ENCODE measurements at regions not wholly inside any gene's neighbourhood (a gene's known extent, or its start where the extent isn't known, plus 50 kb on each side); places are given as distances from the start of the nearest gene placed in this dataset.
"Not testable (repeated sequence)": the region's sequence is repeated elsewhere in the genome, so short reads cannot be mapped to it uniquely, and the experiment has no call there.

DNA sequence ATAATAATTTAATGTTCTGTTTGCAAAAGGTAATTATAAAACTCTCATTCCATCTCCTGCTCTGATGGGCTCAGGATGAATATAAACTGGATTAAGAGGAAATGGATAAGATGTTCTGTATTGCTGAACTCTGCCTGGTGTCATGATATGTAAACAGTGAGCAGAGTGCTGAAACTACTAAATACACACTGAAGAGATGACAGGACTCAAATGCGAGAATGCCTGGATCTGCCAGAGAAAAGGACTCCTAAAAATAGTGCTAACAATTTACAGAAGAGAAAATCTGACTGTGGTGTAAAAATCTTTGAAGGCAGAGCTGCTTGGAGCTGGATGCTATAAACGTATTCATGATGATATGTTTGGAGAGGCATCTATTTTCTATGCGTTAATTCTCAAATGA is 303.2 kb downstream of the RWDD3 start:
- H3K27me3 ChIP-seq (ENCODE audit: control insufficient read depth in 1 of 2, insufficient read depth in 2 of 2, low read length in 2 of 2) = no peaks in the 10 kb centered on the region
- in situ Hi-C loops (cut with HindIII; ENCODE audit: extremely low pct_ligation_motif_present, low pct_unique_long_range_greater_than_20kb) = no loop called here
- no TSS peak for BruUV-seq (replicated peaks)
- no peaks in the 10 kb centered on the region for H3K36me3 ChIP-seq (replicated peaks in 1 of 2; ENCODE audit: control insufficient read depth in 1 of 2, insufficient read depth in 2 of 2, low read length in 2 of 2)
- TF ChIP-seq DNMT3B (CRISPR knock-in tag; conservative IDR thresholded peaks at IDR 0.05) (no peak), ZNF383 (CRISPR knock-in tag; IDR thresholded peaks at IDR 0.05; ENCODE audit: borderline replicate concordance) (no peak), MTF2 (CRISPR knock-in tag; IDR thresholded peaks at IDR 0.05; ENCODE audit: borderline replicate concordance) (no peak), ZSCAN29 (CRISPR knock-in tag; conservative IDR thresholded peaks at IDR 0.05) (no peak), RFXANK (CRISPR knock-in tag; IDR thresholded peaks at IDR 0.05) (no peak), HNF4A (CRISPR knock-in tag; IDR thresholded peaks at IDR 0.05) (no peak), ZNF619 (CRISPR knock-in tag; IDR thresholded peaks at IDR 0.05) (no peak), ZNF616 (CRISPR knock-in tag; IDR thresholded peaks at IDR 0.05; ENCODE audit: low read depth) (no peak), CCAR2 (optimal IDR thresholded peaks at IDR 0.05; ENCODE audit: low read depth, low read length) (no peak), KLF11 (CRISPR knock-in tag; IDR thresholded peaks at IDR 0.05) (no peak)
- TF ChIP-seq, protein P1, sequence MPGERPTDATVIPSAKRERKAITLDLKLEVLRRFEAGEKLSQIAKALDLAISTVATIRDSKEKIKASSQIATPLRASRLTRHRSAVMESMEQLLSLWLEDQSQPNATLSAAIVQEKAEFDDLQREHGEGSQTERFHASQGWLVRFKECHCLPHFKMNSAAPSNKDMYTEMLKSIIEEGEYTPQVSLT (CRISPR knock-in tag; IDR thresholded peaks at IDR 0.05; ENCODE audit: borderline replicate concordance, low read depth) = no peak
- TF ChIP-seq, protein P2, sequence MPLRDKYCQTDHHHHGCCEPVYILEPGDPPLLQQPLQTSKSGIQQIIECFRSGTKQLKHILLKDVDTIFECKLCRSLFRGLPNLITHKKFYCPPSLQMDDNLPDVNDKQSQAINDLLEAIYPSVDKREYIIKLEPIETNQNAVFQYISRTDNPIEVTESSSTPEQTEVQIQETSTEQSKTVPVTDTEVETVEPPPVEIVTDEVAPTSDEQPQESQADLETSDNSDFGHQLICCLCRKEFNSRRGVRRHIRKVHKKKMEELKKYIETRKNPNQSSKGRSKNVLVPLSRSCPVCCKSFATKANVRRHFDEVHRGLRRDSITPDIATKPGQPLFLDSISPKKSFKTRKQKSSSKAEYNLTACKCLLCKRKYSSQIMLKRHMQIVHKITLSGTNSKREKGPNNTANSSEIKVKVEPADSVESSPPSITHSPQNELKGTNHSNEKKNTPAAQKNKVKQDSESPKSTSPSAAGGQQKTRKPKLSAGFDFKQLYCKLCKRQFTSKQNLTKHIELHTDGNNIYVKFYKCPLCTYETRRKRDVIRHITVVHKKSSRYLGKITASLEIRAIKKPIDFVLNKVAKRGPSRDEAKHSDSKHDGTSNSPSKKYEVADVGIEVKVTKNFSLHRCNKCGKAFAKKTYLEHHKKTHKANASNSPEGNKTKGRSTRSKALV (CRISPR knock-in tag; IDR thresholded peaks at IDR 0.05) = no peak
- no peaks in the 10 kb centered on the region for H4K20me1 ChIP-seq (ENCODE audit: insufficient read depth, low read length)
- H3K4me1 ChIP-seq (ENCODE audit: insufficient read depth, low read length) = no peaks in the 10 kb centered on the region
- no peak for FAIRE-seq
- no peak overlapping the region for H3K9ac ChIP-seq (ENCODE audit: insufficient read depth, low read depth, low read length)
- no peak for DNase-seq (ENCODE audit: low spot score)
- H2AFZ ChIP-seq (ENCODE audit: low read length) = no peak overlapping the region
- H3K4me2 ChIP-seq (ENCODE audit: low read depth, low read length) = no peak overlapping the region
- no peaks in the 10 kb centered on the region for H3K79me2 ChIP-seq (ENCODE audit: insufficient read depth, low read length)
- no peak for ATAC-seq
- H3K9me3 ChIP-seq (ENCODE audit: low read length) = no peaks in the 10 kb centered on the region
- WGBS (ENCODE audit: low lambda C conversion rate) = 1% methylated on average over 3 of the region's 3 CpGs
- ChIA-PET POLR2A (no interaction called here), CTCF (ENCODE audit: low intra/inter-chr PET ratio, low total read pairs) (no interaction called here)
- H3K4me3 ChIP-seq (replicated peaks in 1 of 3; ENCODE audit: insufficient read depth in 1 of 3, low read depth in 2 of 3, low read length in 3 of 3) = no peak overlapping the region
- intact Hi-C loops (cut with micrococcal nuclease; ENCODE audit: unreplicated experiment) = loop anchor here (10.0 kb wide), 1 partner anchor 82 kb away; no protein-coding TSS in a partner anchor
- no peak overlapping the region for H3K27ac ChIP-seq (ENCODE audit: extremely low read length, insufficient read depth, low read length)

DNA sequence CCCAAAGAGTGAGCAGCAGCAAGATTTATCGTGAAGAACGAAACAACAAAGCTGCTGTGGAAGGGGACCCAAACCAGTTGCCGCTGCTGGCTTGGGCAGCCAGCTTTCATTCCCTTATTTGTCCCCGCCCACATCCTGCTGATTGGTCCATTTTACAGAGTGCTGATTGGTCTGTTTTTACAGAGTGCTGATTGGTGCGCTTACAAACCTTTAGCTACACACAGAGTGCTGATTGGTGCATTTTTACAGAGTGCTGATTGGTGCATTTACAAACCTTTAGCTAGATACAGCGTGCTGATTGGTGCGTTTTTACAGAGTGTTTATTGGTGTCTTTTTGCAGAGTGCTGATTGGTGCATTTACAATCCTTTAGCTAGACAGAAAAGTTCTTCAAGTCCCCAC is 304.2 kb downstream of the RWDD3 start:
- FAIRE-seq; H3K27me3 ChIP-seq (ENCODE audit: control insufficient read depth in 1 of 2, insufficient read depth in 2 of 2, low read length in 2 of 2); H3K36me3 ChIP-seq (replicated peaks in 1 of 2; ENCODE audit: control insufficient read depth in 1 of 2, insufficient read depth in 2 of 2, low read length in 2 of 2); DNase-seq (ENCODE audit: low spot score); ATAC-seq; H3K9ac ChIP-seq (ENCODE audit: insufficient read depth, low read depth, low read length); in situ Hi-C loops (cut with HindIII; ENCODE audit: extremely low pct_ligation_motif_present, low pct_unique_long_range_greater_than_20kb); H3K4me3 ChIP-seq (replicated peaks in 1 of 3; ENCODE audit: insufficient read depth in 1 of 3, low read depth in 2 of 3, low read length in 3 of 3); H2AFZ ChIP-seq (ENCODE audit: low read length); H3K27ac ChIP-seq (ENCODE audit: extremely low read length, insufficient read depth, low read length); H3K9me3 ChIP-seq (ENCODE audit: low read length); POLR2A ChIA-PET; BruUV-seq (replicated peaks); H3K4me2 ChIP-seq (ENCODE audit: low read depth, low read length); H3K4me1 ChIP-seq (ENCODE audit: insufficient read depth, low read length); H4K20me1 ChIP-seq (ENCODE audit: insufficient read depth, low read length); H3K79me2 ChIP-seq (ENCODE audit: insufficient read depth, low read length); CTCF ChIA-PET (ENCODE audit: low intra/inter-chr PET ratio, low total read pairs): not testable (repeated sequence)
- intact Hi-C loops (cut with micrococcal nuclease; ENCODE audit: unreplicated experiment) = loop anchor here (10.0 kb wide), 1 partner anchor 83 kb away; no protein-coding TSS in a partner anchor
- WGBS (ENCODE audit: low lambda C conversion rate) = 29% methylated on average over 7 of the region's 7 CpGs
